ENCODE measurements at regions not wholly inside any gene's neighbourhood (a gene's known extent, or its start where the extent isn't known, plus 50 kb on each side); places are given as distances from the start of the nearest gene placed in this dataset.
"Not testable (repeated sequence)": the region's sequence is repeated elsewhere in the genome, so short reads cannot be mapped to it uniquely, and the experiment has no call there.

DNA sequence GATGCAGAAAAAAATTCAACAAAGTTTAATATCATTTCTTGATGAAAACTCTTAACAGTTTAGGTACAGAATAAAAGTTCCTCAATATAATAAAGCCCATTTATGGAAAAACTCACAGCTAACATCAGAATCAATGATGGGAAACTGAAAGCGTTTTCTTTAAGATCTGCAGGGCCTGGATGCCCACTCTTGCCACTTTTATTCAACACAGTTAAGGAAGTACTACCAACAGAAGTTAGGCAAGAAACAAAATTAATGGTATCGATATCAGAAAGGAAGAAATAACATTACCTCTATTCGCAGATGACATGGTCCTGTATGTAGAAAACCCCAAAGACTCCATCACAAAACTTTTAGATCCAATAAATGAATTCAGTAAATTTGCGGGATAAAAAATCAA is 542.4 kb upstream of the RGMB start:
- ChIA-PET POLR2A (no interaction called here), CTCF (no interaction called here)
- H3K4me1 Mint-ChIP-seq = no peaks in the 10 kb centered on the region
- H3K27me3 Mint-ChIP-seq (ENCODE audit: low read depth) = no peaks in the 10 kb centered on the region
- H3K4me3 Mint-ChIP-seq = no peak overlapping the region
- ATAC-seq (no peak), DNase-seq (ENCODE audit: low spot score) (no peak)
- TF ChIP-seq, protein P1, sequence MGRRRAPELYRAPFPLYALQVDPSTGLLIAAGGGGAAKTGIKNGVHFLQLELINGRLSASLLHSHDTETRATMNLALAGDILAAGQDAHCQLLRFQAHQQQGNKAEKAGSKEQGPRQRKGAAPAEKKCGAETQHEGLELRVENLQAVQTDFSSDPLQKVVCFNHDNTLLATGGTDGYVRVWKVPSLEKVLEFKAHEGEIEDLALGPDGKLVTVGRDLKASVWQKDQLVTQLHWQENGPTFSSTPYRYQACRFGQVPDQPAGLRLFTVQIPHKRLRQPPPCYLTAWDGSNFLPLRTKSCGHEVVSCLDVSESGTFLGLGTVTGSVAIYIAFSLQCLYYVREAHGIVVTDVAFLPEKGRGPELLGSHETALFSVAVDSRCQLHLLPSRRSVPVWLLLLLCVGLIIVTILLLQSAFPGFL (CRISPR knock-in tag; IDR thresholded peaks at IDR 0.05; ENCODE audit: borderline replicate concordance) = no peak
- TF ChIP-seq ZNF263 (CRISPR knock-in tag; IDR thresholded peaks at IDR 0.05; ENCODE audit: low read depth) (no peak), OVOL2 (CRISPR knock-in tag; IDR thresholded peaks at IDR 0.05; ENCODE audit: borderline replicate concordance) (no peak)
- TF ChIP-seq, protein P2, sequence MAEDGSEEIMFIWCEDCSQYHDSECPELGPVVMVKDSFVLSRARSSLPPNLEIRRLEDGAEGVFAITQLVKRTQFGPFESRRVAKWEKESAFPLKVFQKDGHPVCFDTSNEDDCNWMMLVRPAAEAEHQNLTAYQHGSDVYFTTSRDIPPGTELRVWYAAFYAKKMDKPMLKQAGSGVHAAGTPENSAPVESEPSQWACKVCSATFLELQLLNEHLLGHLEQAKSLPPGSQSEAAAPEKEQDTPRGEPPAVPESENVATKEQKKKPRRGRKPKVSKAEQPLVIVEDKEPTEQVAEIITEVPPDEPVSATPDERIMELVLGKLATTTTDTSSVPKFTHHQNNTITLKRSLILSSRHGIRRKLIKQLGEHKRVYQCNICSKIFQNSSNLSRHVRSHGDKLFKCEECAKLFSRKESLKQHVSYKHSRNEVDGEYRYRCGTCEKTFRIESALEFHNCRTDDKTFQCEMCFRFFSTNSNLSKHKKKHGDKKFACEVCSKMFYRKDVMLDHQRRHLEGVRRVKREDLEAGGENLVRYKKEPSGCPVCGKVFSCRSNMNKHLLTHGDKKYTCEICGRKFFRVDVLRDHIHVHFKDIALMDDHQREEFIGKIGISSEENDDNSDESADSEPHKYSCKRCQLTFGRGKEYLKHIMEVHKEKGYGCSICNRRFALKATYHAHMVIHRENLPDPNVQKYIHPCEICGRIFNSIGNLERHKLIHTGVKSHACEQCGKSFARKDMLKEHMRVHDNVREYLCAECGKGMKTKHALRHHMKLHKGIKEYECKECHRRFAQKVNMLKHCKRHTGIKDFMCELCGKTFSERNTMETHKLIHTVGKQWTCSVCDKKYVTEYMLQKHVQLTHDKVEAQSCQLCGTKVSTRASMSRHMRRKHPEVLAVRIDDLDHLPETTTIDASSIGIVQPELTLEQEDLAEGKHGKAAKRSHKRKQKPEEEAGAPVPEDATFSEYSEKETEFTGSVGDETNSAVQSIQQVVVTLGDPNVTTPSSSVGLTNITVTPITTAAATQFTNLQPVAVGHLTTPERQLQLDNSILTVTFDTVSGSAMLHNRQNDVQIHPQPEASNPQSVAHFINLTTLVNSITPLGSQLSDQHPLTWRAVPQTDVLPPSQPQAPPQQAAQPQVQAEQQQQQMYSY (CRISPR knock-in tag; IDR thresholded peaks at IDR 0.05) = no peak
- H3K27ac Mint-ChIP-seq = no peak overlapping the region
- peaks cover 48% of the 10 kb centered on the region for H3K9me3 Mint-ChIP-seq
- H3K36me3 Mint-ChIP-seq = peaks cover 34% of the 10 kb centered on the region

- H3K36me3 Mint-ChIP-seq = peaks cover 25% of the 10 kb centered on the region
- CTCF ChIA-PET; H3K4me3 Mint-ChIP-seq; ATAC-seq; H3K27ac Mint-ChIP-seq; H3K4me1 Mint-ChIP-seq; H3K27me3 Mint-ChIP-seq (ENCODE audit: low read depth); POLR2A ChIA-PET; DNase-seq (ENCODE audit: low spot score): not testable (repeated sequence)
- H3K9me3 Mint-ChIP-seq = peaks cover 47% of the 10 kb centered on the region
Measured at GRCh38 chr5:98237794-98238193, 535.7 kb upstream of the RGMB start.

DNA sequence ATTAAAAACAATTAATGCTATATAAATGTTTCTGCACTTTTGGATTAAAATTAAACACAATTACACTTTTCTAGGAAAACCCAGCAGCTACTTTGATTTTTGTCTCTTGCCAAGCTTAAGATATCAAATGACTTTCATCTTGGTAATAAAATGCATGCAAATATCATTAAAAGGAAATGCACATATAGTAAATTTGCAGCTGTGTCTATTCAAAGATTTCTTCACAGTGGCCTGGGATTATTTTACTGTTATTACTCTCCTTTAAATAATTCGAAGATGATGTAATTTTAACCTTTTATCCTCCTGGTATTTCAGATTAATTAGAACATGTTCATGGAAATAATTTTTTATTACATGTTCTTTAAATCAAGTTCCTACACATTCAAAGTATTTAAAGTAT is 529.5 kb upstream of the RGMB start:
- no peaks in the 10 kb centered on the region for H3K36me3 Mint-ChIP-seq
- H3K4me3 Mint-ChIP-seq = no peak overlapping the region
- no peaks in the 10 kb centered on the region for H3K27me3 Mint-ChIP-seq (ENCODE audit: low read depth)
- H3K27ac Mint-ChIP-seq = no peak overlapping the region
- TF ChIP-seq GTF2I (CRISPR knock-in tag; conservative IDR thresholded peaks at IDR 0.05) (no peak), ELF4 (CRISPR knock-in tag; IDR thresholded peaks at IDR 0.05; ENCODE audit: low read depth) (no peak), NFYB (CRISPR knock-in tag; conservative IDR thresholded peaks at IDR 0.05; ENCODE audit: low read depth) (no peak), KAT7 (CRISPR knock-in tag; IDR thresholded peaks at IDR 0.05; ENCODE audit: borderline replicate concordance) (no peak), TEAD4 (CRISPR knock-in tag; IDR thresholded peaks at IDR 0.05) (no peak), ZNF671 (CRISPR knock-in tag; IDR thresholded peaks at IDR 0.05) (no peak), ZNF138 (CRISPR knock-in tag; conservative IDR thresholded peaks at IDR 0.05) (no peak), RORB (CRISPR knock-in tag; IDR thresholded peaks at IDR 0.05) (no peak), ZNF281 (CRISPR knock-in tag; IDR thresholded peaks at IDR 0.05) (no peak), CREM (CRISPR knock-in tag; IDR thresholded peaks at IDR 0.05) (no peak), TEAD1 (CRISPR knock-in tag; IDR thresholded peaks at IDR 0.05) (no peak)
- TF ChIP-seq, protein P3, sequence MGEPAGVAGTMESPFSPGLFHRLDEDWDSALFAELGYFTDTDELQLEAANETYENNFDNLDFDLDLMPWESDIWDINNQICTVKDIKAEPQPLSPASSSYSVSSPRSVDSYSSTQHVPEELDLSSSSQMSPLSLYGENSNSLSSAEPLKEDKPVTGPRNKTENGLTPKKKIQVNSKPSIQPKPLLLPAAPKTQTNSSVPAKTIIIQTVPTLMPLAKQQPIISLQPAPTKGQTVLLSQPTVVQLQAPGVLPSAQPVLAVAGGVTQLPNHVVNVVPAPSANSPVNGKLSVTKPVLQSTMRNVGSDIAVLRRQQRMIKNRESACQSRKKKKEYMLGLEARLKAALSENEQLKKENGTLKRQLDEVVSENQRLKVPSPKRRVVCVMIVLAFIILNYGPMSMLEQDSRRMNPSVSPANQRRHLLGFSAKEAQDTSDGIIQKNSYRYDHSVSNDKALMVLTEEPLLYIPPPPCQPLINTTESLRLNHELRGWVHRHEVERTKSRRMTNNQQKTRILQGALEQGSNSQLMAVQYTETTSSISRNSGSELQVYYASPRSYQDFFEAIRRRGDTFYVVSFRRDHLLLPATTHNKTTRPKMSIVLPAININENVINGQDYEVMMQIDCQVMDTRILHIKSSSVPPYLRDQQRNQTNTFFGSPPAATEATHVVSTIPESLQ (CRISPR knock-in tag; IDR thresholded peaks at IDR 0.05) = no peak
- ATAC-seq (no peak), DNase-seq (ENCODE audit: low spot score) (no peak)
- peaks cover 24% of the 10 kb centered on the region; the same call in 1 of the 2 replicates for H3K9me3 Mint-ChIP-seq
- H3K4me1 Mint-ChIP-seq = no peaks in the 10 kb centered on the region
- ChIA-PET CTCF (no interaction called here), POLR2A (no interaction called here)

Measured in WTC11 (cell line).